T-helper 17 cell (primary cell): ENCODE measurements at regions not wholly inside any gene's neighbourhood (a gene's known extent, or its start where the extent isn't known, plus 50 kb on each side); places are given as distances from the start of the nearest gene placed in this dataset.

Experiments used
- ATAC-seq: fragments of 150-1000 bp; cut with Tn5 transposase; 2 replicates; pipeline ENCODE4 v1.10.0; 2021; ENCODE audit warnings: mild to moderate bottlenecking, moderate library complexity
- DNase-seq, 3 donors: peaks; one replicate each; pipeline versions ENCODE4 v3.0.0 to v3.0.0-alpha.2; 2020 to 2021
- H3K9me3 ChIP-seq: one replicate; pipeline ENCODE4 v1.7.0; 2013; ENCODE audit warnings: low read length, mild to moderate bottlenecking; ENCODE audit not compliant: control insufficient read depth, poor library complexity, severe bottlenecking
- H3K27ac Mint-ChIP-seq: one replicate; pipeline ENCODE4 v1.8.0; 2022; ENCODE audit warnings: mild to moderate bottlenecking, moderate library complexity, mixed read lengths
- H3K27me3 Mint-ChIP-seq: one replicate; pipeline ENCODE4 v1.8.0; 2022; ENCODE audit warnings: mixed read lengths
- H3K36me3 Mint-ChIP-seq: one replicate; pipeline ENCODE4 v1.8.0; 2022; ENCODE audit warnings: low read depth, mixed read lengths
- H3K4me1 Mint-ChIP-seq: one replicate; pipeline ENCODE4 v1.8.0; 2022; ENCODE audit warnings: mild to moderate bottlenecking, mixed read lengths
- H3K4me3 Mint-ChIP-seq: one replicate; pipeline ENCODE4 v1.8.0; 2022; ENCODE audit warnings: mild to moderate bottlenecking, moderate library complexity, mixed read lengths

- no peaks in the 10 kb centered on the region for H3K36me3 Mint-ChIP-seq
- no peaks in the 10 kb centered on the region for H3K9me3 ChIP-seq
- H3K27me3 Mint-ChIP-seq = no peaks in the 10 kb centered on the region
- no peak overlapping the region for H3K27ac Mint-ChIP-seq
- no peaks in the 10 kb centered on the region for H3K4me1 Mint-ChIP-seq
- no peak overlapping the region for H3K4me3 Mint-ChIP-seq
- DNase-seq = no peak
- no peak for ATAC-seq
Observed at GRCh38 chr4:136634121-136634520, 898.2 kb downstream of the PCDH18 start.

- no peaks in the 10 kb centered on the region for H3K9me3 ChIP-seq
- Mint-ChIP-seq H3K27ac (no peak overlapping the region), H3K27me3 (no peaks in the 10 kb centered on the region), H3K4me1 (no peaks in the 10 kb centered on the region), H3K36me3 (no peaks in the 10 kb centered on the region), H3K4me3 (no peak overlapping the region)
- ATAC-seq (no peak), DNase-seq (no peak)
Observed at GRCh38 chr4:136599890-136600289, 932.4 kb downstream of the PCDH18 start.

- H3K9me3 ChIP-seq = no peaks in the 10 kb centered on the region
- Mint-ChIP-seq H3K4me1 (no peaks in the 10 kb centered on the region), H3K27me3 (no peaks in the 10 kb centered on the region), H3K27ac (no peak overlapping the region), H3K36me3 (no peaks in the 10 kb centered on the region), H3K4me3 (no peak overlapping the region)
- DNase-seq (no peak), ATAC-seq (no peak)
Observed at GRCh38 chr4:136590440-136590839, 941.9 kb downstream of the PCDH18 start.

GRCh38 chr4:136583567-136583966 is 948.7 kb downstream of the PCDH18 start:
- no peaks in the 10 kb centered on the region for H3K9me3 ChIP-seq
- ATAC-seq (no peak), DNase-seq (no peak)
- Mint-ChIP-seq H3K27ac (no peak overlapping the region), H3K36me3 (no peaks in the 10 kb centered on the region), H3K27me3 (no peaks in the 10 kb centered on the region), H3K4me3 (no peak overlapping the region), H3K4me1 (no peaks in the 10 kb centered on the region)

GRCh38 chr4:136581119-136581518 is 951.2 kb downstream of the PCDH18 start:
- DNase-seq = no peak
- Mint-ChIP-seq H3K27me3 (no peaks in the 10 kb centered on the region), H3K36me3 (no peaks in the 10 kb centered on the region), H3K4me1 (no peaks in the 10 kb centered on the region), H3K4me3 (no peak overlapping the region), H3K27ac (no peak overlapping the region)
- no peak for ATAC-seq
- no peaks in the 10 kb centered on the region for H3K9me3 ChIP-seq

- ATAC-seq (no peak), DNase-seq (no peak)
- Mint-ChIP-seq H3K27me3 (no peaks in the 10 kb centered on the region), H3K27ac (no peak overlapping the region), H3K4me3 (no peak overlapping the region), H3K36me3 (no peaks in the 10 kb centered on the region), H3K4me1 (no peaks in the 10 kb centered on the region)
- no peaks in the 10 kb centered on the region for H3K9me3 ChIP-seq
Observed at GRCh38 chr4:136575146-136575545, 957.1 kb downstream of the PCDH18 start.

GRCh38 chr4:136573460-136573859 is 958.8 kb downstream of the PCDH18 start:
- Mint-ChIP-seq H3K27ac (no peak overlapping the region), H3K4me3 (no peak overlapping the region), H3K4me1 (no peaks in the 10 kb centered on the region), H3K27me3 (no peaks in the 10 kb centered on the region), H3K36me3 (no peaks in the 10 kb centered on the region)
- no peaks in the 10 kb centered on the region for H3K9me3 ChIP-seq
- ATAC-seq (no peak), DNase-seq (no peak)

GRCh38 chr4:136571315-136571714 is 961.0 kb downstream of the PCDH18 start:
- Mint-ChIP-seq H3K4me3 (no peak overlapping the region), H3K4me1 (no peaks in the 10 kb centered on the region), H3K27me3 (no peaks in the 10 kb centered on the region), H3K36me3 (no peaks in the 10 kb centered on the region), H3K27ac (no peak overlapping the region)
- H3K9me3 ChIP-seq = no peaks in the 10 kb centered on the region
- ATAC-seq = no peak
- no peak for DNase-seq

GRCh38 chr4:136562834-136563233 is 969.5 kb downstream of the PCDH18 start:
- H3K36me3 Mint-ChIP-seq = no peaks in the 10 kb centered on the region
- no peaks in the 10 kb centered on the region for H3K27me3 Mint-ChIP-seq
- no peak overlapping the region for H3K4me3 Mint-ChIP-seq
- no peaks in the 10 kb centered on the region for H3K9me3 ChIP-seq
- no peak overlapping the region for H3K27ac Mint-ChIP-seq
- H3K4me1 Mint-ChIP-seq = no peaks in the 10 kb centered on the region
- ATAC-seq (no peak), DNase-seq (no peak)

- no peak overlapping the region for H3K27ac Mint-ChIP-seq
- H3K9me3 ChIP-seq = no peaks in the 10 kb centered on the region
- no peak overlapping the region for H3K4me3 Mint-ChIP-seq
- no peaks in the 10 kb centered on the region for H3K4me1 Mint-ChIP-seq
- H3K27me3 Mint-ChIP-seq = no peaks in the 10 kb centered on the region
- DNase-seq = no peak
- H3K36me3 Mint-ChIP-seq = no peaks in the 10 kb centered on the region
- no peak for ATAC-seq
Observed at GRCh38 chr4:136558940-136559494, 973.3 kb downstream of the PCDH18 start.

GRCh38 chr4:136557396-136557795 is 974.9 kb downstream of the PCDH18 start:
- ATAC-seq = no peak
- no peak overlapping the region for H3K4me3 Mint-ChIP-seq
- H3K27ac Mint-ChIP-seq = no peak overlapping the region
- no peaks in the 10 kb centered on the region for H3K9me3 ChIP-seq
- no peaks in the 10 kb centered on the region for H3K4me1 Mint-ChIP-seq
- H3K36me3 Mint-ChIP-seq = no peaks in the 10 kb centered on the region
- H3K27me3 Mint-ChIP-seq = no peaks in the 10 kb centered on the region
- DNase-seq = no peak

GRCh38 chr4:136554033-136554432 is 978.3 kb downstream of the PCDH18 start:
- no peaks in the 10 kb centered on the region for H3K27me3 Mint-ChIP-seq
- no peak overlapping the region for H3K27ac Mint-ChIP-seq
- no peaks in the 10 kb centered on the region for H3K9me3 ChIP-seq
- ATAC-seq (no peak), DNase-seq (no peak)
- H3K36me3 Mint-ChIP-seq = no peaks in the 10 kb centered on the region
- H3K4me1 Mint-ChIP-seq = no peaks in the 10 kb centered on the region
- no peak overlapping the region for H3K4me3 Mint-ChIP-seq

- ATAC-seq (no peak), DNase-seq (no peak)
- no peaks in the 10 kb centered on the region for H3K9me3 ChIP-seq
- no peak overlapping the region for H3K27ac Mint-ChIP-seq
- H3K36me3 Mint-ChIP-seq = no peaks in the 10 kb centered on the region
- no peaks in the 10 kb centered on the region for H3K4me1 Mint-ChIP-seq
- H3K27me3 Mint-ChIP-seq = no peaks in the 10 kb centered on the region
- H3K4me3 Mint-ChIP-seq = no peak overlapping the region
Observed at GRCh38 chr4:136551753-136552152, 980.5 kb downstream of the PCDH18 start.

- Mint-ChIP-seq H3K27ac (no peak overlapping the region), H3K4me1 (no peaks in the 10 kb centered on the region), H3K4me3 (no peak overlapping the region), H3K27me3 (no peaks in the 10 kb centered on the region), H3K36me3 (no peaks in the 10 kb centered on the region)
- no peak for DNase-seq
- ATAC-seq = no peak
- no peaks in the 10 kb centered on the region for H3K9me3 ChIP-seq
Observed at GRCh38 chr4:136540747-136541146, 991.5 kb downstream of the PCDH18 start.
